GM18499 (cell line): ENCODE measurements at regions not wholly inside any gene's neighbourhood (a gene's known extent, or its start where the extent isn't known, plus 50 kb on each side); places are given as distances from the start of the nearest gene placed in this dataset.

Source experiments
- ATAC-seq: cut with Tn5 transposase; IDR thresholded peaks from one replicate; pipeline ENCODE4 v1.9.1; 2021; ENCODE audit warnings: moderate number of reproducible peaks; ENCODE audit not compliant: insufficient read depth, unreplicated experiment

DNA sequence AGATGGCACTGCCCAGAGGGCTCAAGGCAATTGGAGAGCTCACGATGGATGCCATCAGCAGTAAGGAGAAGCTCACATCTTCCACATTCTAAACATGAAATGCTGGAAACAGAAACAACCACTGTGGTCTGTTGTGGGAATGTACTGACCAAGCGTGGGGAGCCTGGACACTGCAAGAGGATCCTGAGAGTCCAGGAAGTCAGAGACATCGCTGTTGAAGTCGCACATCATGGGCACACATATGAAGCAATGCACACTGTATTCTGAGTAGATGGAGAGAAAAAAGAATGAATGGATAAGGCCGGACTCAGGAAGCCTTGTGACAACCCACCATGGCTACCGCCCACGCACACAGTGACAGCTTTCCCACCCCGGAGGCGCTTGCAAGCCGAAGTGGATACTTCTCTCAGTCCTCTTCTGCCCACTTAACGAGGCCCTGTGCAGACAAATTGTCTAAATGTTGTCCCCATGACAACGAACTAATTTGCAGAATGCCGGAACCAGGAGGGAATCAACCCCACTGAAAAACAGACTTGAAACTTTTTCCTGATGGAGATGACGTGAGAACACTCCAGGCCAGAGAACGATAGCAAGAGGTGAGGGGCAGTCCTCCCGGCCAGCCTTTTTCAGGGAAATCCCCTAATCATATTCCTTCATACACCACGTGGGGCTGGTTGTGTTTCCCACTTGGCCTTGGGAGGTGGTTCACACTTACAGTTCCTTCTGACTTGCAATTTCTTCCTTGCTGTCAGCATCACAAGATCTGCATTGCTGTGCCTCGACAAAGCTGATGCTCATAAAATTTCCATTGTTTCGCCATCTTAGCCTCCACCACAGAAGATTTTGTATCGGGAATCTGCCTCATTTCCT lies 109.6 kb upstream of the SERP2 start:
- no peak for ATAC-seq

GRCh38 chr13:44266305-44266704 lies 107.3 kb upstream of the SERP2 start:
- ATAC-seq = no peak

DNA sequence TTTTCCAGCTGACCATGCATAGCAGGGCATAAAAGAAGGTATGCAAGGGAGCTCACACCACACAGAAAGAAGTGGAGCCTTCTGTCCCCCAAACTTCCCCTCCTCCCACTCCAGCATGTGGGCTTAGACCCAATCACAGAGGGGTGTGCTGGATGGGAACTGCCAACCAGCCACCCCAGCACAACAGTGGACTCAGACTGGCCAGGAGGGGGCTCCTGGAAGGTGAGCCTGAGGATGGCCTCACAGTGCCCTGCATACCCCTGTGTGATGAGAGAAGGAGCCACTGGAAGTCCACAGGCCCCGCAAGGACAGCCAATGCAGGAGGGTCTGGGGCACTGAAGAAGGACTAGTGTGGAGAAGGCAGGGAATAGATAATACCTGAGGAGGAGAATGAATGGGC lies 106.9 kb upstream of the SERP2 start:
- ATAC-seq = no peak

- ATAC-seq = no peak
These were observed 106.4 kb upstream of the SERP2 start for GRCh38 chr13:44267203-44267602.

DNA sequence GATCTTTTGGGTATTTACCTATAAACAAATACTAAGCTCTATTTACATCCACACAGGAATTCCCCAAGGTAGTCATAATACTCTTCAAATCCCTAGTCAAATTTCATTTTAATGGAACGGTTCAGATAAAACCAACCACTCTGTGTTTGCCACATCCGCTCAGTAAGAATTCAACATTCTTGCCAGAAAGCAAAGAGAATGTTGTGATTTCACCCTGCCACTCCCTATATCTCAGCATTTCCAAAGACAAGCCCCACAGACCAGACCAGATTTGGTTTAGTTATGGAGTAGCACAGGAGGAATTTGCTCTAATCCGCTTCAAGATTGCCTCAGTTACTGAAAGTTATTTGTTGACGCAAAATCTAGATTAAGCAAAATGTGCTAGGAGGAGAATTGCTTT lies 105.6 kb upstream of the SERP2 start:
- no peak for ATAC-seq

- ATAC-seq = no peak
These were observed 104.6 kb upstream of the SERP2 start for GRCh38 chr13:44268980-44269379.

DNA sequence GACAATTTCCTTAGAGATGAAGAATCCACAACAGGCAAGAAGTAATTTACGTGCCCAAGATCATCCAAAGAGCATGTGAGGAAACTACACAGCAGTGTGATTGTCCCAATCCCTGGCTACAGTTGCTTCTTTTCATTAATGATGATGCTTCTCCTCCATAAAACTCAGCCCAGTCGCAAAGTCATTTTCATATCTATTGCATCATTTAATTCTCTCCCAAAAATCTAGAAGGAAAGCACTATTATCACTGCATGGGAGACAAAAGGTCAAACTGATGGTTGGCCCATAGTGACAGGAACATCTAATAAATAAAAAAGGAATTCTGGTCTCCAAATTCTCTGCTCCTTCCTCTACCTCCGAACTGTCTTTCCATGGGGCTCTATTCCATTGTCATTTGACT lies 103.5 kb upstream of the SERP2 start:
- ATAC-seq = no peak

- ATAC-seq = no peak
These were observed 102.6 kb upstream of the SERP2 start for GRCh38 chr13:44271031-44271455.

DNA sequence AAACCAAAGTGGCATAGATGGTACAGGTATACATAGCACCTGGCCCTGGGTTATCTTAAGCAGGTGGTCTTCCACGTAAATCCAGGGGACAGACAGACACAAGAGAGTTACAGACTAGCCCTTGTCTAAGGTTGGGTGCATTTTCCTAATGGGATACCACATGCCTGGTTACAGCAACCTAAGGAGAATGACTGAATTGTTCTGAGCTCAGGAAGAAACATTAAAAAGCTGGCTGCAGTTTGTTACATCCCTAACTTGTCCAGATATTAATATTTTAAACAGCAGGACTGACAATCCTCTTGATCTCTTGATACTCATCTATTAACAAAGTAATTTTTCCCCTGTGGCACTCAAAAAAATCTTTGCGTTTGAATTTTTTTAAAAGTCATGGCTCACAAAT lies 102.2 kb upstream of the SERP2 start:
- ATAC-seq = no peak

DNA sequence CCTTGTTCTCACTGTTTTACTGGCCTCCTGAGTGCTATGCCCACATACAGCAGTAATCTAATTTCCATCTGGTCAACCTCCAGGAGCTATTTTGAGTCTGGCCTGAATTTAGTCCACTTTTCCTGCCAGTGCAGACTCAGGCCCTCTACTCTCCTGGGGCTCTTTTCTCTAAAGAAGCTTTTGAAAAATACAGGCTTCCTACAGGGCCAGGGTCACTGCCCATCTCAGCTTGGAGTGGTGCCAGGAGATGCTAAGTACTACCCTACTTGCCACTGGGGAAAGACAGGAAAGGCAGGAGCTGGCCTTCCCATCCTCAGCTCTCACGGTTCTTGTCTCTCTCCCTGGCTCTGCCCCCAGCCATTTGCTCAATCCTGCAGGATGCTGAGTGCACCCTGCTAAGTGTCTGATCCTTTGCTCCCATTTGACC lies 101.7 kb upstream of the SERP2 start:
- ATAC-seq = no peak

- no peak for ATAC-seq
These were observed 100.9 kb upstream of the SERP2 start for GRCh38 chr13:44272692-44273091.

DNA sequence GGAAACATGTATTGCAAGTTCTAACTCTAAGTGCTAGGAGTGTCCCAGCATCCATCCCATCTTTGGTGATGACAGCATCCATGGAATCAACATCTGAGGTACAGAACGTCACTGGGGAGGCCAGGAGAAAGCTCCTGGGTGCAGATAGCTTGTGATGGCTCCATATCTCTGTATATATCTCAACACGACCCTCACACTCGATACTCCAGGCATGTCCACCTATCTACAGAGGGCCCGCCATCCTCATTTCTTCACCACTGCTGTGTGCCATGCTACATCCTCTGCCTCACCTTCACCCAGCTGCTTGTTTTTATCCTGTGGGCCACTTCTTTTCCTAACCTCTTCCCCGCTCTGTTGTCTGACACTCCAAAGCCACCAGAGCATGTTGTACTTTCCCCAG lies 100.4 kb upstream of the SERP2 start:
- no peak for ATAC-seq

- peak; percentile 89 for ATAC-seq
These were observed 99.4 kb upstream of the SERP2 start for GRCh38 chr13:44273991-44274770.

DNA sequence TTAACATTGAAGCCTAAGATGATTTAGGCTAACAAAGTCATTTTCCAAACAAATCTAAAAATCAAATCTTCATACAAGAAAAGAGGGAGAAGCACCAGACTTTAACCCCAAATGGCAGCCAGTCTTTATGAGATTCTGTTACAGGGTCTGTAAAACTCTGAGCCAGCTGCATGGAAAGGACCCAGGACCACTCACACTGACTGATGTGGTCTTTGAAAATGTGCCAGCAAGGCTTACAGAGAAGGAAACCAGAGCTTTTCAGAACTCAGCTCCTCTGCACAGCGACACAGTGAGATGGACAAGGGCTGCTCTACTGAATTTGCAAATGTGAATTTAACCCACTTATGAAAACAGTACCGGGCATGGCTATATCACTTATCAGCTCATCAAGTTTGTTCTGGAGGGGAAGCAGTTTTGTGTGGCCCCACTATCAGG lies 98.8 kb upstream of the SERP2 start:
- ATAC-seq = no peak

DNA sequence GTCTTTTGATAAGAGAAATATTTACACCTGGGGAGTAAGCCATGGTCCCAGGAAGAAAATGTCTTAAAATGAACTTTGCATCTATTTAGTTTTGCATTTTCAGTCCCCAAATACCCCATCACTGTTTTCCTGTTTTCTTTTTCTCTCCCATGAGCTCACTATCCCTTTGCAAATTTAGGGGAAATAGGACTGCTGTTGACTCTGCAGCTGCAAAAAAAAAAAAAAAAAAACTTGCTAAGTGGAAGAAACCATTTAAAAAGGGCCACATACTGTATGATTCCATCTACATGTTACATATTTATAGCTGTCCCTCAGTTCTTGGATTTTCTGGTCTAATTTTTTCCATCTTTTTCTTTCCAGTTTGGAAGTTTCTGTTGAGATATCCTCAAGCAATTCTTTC lies 98.2 kb upstream of the SERP2 start:
- ATAC-seq = no peak

GRCh38 chr13:44276061-44276460 lies 97.6 kb upstream of the SERP2 start:
- ATAC-seq = no peak

GRCh38 chr13:44277459-44277858 lies 96.2 kb upstream of the SERP2 start:
- ATAC-seq = no peak

DNA sequence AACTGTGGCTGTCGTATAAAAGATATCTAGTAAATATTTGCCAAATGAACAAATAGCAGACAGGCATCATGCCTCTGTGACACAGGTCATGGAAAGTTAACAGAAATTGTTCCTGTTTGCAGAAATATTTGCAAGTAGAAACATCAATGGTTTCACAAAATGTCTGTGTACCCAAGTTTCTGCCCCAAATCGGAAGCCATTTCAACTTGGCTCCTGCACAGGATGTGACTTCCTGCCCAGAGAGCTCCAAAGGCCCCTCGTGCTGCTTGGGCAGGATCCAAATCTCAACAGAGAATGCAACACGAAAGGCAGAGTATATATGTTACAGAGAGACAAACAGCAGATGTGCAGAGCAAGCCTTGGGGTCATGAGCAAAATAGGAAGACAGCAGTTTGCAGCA lies 95.5 kb upstream of the SERP2 start:
- no peak for ATAC-seq

- ATAC-seq = no peak
These were observed 93.2 kb upstream of the SERP2 start for GRCh38 chr13:44280456-44280855.

- no peak for ATAC-seq
These were observed 92.2 kb upstream of the SERP2 start for GRCh38 chr13:44281252-44282000.

DNA sequence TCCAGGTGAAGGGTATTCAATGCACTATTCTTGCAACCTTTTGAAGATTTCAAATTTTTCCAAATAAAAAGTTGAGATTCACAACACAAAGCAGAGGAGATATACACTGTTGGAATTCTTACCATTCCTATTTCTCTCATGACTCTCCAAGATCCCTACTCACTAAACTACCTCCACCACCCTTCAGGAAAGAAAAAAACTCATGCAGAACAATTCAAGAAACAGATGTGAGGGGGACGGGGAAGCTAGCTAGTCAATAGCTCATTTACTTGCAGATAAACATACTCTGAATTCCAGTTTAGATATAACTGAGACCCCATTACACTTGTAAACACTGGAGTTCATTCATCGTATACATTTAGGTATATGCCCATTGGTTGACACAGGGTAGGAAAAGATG lies 90.0 kb upstream of the SERP2 start:
- no peak for ATAC-seq
